GM19467 (cell line): ENCODE measurements at regions not wholly inside any gene's neighbourhood (a gene's known extent, or its start where the extent isn't known, plus 50 kb on each side); places are given as distances from the start of the nearest gene placed in this dataset.

Experiments used
- ATAC-seq: cut with Tn5 transposase; IDR thresholded peaks from one replicate; pipeline ENCODE4 v1.9.1; 2021; ENCODE audit warnings: mild to moderate bottlenecking, moderate library complexity; ENCODE audit not compliant: unreplicated experiment

DNA sequence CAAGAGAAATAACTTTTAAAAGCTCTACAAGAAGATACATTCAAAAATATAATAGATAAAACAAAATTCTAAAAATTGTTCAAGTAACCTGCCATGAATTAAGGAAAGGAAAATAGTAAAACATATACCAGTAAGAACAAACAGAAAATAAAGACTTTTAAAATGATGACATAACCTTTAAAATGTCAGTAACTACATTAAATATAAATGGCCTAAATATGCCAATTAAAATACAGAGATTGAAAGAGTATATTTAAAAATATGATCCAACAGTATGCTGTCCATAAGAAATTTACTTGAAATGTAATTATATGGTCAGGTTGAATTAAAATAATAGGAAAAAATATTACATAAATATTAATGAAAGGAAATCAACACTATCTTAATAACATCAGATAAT lies 911.7 kb upstream of the POU3F3 start:
- ATAC-seq = no peak

DNA sequence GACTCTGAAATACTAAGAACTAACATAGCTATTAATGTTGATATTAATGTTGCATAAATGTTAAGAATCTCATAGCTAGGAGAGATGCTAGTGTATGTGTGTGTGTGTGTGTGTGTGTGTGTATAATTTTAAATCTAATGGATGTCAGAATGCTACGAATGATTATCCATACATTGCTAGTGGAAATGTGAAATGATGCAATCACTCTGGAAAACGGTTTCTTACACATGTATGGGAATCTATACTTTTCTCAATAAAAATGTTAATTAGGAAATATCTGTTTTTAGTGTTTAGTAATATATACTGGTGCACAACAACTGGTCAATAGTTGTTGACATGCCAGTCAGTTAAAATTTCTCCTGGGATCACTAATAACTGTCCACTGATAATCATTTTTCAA lies 908.8 kb upstream of the POU3F3 start:
- no peak for ATAC-seq

DNA sequence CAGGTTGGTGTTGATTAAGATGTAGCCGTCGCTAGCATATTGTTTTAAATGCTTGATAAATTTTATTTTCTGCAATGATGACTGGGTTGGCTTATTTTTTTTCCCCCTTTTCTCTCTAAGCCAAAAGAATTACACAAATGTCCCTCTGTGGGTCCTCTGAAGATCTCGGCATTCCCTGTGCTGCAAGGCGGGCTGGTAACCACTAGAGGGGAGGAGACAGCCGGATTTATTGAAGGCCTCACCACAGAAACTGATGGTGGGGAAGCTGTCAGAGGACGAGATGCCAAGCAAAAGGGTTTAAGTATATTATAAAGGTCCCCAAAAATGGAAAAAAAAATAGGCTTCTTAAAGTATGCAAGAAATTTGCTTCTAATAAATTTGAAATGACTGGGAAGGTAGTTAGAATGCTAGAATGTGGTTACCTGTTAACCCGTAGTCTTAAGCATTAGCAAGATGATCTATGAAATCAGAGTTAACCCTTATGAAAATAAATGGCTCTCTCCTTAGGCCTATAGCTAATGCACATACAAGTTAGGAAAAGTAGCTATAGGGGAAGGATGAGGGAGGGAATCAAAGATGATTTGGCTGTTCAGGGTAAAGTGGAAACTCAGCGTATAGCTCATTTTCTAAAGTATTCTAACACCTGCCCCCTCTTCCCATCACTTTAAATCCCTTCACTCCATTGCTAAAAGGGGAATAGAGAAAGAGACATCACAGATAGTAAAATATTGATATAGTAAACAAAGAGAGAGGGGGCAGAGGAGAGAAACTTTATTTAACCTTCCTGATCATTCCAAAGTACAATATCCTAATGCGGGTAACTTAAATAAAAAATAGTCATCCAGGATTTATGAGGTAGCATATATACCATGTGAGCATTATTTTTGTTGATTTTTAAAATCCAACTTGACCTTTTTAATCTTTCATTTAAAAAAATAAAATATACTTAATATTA lies 894.5 kb upstream of the POU3F3 start:
- ATAC-seq = no peak

DNA sequence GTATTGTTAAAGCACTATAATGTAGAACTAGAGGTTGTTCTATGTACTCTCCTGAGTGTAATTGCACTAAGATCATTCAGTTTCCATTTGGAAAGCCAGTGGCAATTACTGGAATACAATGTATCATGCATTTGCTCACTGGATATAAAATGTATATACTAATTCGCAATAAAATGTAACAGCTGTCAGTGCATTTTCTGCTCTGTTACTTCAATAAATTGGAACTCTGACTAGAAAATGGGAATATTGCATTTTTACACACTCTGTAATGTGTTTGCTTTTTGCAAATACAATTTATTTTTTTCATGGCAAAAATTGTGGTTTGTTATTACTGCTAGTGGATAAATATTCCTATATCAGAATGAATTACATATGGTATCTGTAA lies 893.8 kb upstream of the POU3F3 start:
- no peak for ATAC-seq

DNA sequence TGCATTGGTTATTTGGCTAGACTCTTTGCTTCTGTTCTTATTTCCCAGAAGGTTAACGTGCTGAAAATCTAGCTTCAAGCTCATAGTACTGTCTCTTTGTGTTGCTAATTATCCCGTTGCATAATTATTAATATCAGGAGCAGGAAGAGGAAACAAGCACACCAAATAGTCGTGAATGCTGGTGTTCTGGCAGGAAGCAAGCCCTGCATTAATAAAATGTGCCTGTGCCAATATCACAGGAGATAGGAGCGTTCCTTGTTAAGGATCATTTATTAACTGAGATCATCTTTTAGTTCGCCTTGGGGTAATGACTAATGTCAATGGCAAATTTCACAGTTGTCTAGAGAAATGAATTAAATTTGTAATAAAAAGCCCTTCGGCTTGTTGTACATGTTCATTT lies 893.0 kb upstream of the POU3F3 start:
- no peak for ATAC-seq

DNA sequence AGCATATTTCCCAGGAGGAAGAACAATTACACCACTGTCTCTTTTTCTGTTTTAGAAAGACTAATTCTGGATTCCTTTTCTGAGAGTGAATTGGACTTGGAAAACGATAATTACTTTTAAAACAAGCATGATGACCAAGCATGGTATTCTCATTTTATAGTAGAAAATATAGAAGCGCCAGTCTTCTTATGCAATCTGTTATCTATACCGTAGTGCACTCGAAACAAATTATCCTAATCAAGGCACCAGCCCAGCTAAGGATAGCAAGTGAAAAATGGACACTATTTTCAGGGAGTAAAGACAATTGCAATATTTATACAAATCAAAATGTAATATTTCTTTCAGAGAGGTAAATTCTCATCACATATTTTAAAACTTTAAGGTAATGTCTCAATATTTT lies 892.1 kb upstream of the POU3F3 start:
- ATAC-seq = no peak

DNA sequence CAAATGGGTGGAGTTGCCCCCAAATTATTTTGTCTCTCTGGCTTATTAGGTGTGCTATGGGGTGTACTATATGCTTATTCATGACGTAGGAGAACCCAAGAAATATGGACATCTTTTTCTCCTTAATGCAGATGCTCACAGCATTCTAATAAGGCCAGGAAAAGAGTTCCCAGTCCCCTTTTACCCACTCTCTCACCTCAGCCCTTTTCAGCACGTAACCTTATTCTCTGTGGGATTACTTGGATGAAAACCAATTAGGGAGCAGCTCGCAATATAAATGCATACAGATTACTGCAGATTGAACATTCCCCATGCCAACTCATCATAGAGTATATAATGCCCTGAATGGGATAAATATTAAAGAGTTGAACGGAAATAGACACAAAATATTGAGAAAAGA lies 891.2 kb upstream of the POU3F3 start:
- no peak for ATAC-seq

DNA sequence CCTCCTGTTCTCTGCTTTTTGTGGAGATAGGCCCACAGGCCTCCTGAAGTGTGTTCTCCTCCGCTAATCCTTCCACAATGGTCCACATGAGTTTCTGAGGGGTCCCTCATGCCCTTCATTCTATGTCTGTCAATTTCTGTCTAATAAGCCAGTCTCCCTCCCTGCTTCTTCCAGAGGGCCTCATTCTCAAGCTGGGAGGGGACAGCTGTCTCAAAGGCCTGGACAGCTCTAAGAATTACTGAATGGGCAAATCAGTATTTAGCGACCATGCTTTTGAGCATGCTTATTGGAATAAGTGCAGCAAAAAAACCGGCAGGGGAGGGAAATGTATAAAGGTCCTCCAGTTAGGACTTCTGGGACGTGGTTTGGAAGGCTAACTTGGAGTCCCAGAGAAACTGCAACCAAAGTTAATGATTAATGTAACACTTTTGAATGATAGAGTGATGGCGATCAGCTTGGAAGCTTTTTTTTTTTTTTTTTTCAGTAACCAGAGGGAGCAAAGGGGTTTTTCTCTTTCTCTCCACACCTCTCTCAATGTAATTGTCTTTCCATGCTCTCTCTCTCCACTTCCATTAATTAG lies 890.7 kb upstream of the POU3F3 start:
- no peak for ATAC-seq

DNA sequence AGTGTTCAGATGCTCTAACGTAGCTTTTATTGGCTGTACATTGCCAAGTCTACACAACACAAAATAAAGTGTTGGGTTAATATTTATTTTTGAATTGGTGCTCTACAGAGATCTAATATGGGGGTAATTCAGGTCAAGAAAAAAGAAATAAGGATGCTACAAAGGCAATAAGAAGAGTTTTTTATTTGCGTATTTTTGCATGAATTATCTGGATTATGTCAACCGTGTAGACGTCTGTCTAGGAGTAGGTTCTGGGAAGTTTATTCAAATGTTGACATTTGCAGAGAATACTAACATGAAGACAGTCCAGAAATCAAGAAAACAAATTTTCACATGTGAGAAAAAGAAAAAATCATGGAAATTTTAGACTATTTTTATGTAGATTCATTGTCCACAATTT lies 876.7 kb upstream of the POU3F3 start:
- ATAC-seq = no peak

DNA sequence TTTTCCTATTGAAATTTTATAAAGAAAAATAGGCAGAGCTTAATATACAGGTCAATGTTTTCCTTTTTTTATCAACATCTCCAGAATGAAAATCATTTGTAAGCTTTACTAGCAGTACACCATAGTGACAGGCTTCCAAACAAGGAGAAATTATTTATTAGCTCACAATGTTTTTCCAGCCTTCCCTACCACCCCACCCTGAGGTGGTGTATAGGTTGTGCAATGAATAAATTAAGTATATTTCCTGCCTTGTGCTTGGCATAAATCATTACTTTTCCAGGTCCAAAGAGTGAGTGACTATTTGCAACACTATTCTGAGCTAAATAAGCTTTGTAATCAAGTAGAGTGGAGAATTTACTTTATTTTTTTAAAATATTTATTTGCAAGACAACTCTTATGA lies 876.2 kb upstream of the POU3F3 start:
- no peak for ATAC-seq

DNA sequence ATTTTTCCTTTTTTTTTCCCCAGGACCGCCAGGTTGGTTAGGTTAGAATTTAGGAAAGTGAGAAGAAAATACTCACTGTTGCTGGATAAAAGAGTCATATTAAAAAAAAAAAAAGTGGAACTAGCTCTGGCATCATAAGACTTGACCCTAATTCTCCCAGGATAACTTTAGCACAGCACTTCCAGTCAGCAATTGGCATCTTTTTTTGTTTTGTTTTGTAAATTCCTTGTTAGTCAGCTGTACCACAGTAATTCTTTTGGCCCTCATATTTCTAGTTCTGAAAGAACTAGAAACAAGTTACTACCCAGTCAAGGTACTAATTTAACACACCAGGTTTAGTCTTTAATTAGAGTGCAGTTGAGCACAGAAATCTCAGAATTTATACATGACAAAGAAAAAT lies 873.5 kb upstream of the POU3F3 start:
- ATAC-seq = no peak

DNA sequence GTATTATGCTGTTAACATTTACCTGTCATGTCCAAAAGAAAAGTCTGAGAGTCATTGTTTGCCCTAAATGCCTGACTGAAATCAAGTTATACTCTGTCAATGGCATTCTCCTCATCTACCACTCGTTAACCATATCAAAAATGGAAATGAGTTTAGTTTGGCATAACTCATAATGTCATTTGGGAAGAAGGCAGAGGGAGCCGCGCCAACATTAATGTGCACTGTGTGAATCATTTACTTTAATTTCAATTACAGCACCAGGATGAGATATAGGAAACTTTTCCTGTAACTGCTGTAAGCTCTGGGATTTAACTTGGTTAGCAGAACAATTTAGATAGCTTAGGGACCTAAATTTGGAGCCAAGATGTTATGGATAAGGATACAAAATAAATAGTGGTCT lies 871.2 kb upstream of the POU3F3 start:
- ATAC-seq = no peak

DNA sequence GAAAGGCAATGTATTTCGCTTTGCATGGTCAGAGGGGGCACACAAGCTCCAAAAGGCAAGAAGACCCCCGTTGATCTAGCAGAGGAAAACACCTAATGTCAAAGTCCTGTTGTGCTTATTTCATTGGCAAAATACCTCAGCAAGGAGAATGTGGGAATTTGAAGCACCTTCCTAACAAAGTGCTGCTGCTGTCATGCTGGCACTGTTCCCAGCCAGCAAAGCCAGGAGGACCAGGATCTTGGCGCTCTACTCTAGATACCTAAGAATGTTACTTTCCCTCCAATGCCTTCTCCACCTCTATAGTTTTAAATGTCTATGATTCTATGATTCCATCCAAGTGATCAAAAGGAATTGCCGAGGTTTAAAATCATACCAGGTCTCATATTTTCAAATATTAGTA lies 867.9 kb upstream of the POU3F3 start:
- no peak for ATAC-seq

DNA sequence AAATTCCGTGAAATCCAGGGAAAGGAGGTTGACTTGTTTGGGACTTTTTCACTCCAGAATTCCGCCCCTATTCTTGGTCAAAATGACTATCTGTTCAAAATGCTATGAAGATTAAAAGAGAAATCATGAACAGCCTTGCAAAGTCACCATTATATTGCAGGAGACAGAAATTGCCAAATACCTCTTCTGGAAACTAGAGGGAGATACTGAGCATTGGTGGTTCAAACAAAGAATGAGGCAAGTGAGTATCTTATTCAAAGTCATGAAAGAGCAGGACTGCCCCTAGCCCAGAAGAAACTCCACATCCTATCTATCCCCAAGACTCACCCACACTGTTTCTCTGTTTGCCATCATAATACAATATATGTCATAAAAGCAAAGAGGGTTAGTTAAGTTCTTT lies 862.3 kb upstream of the POU3F3 start:
- ATAC-seq = no peak

DNA sequence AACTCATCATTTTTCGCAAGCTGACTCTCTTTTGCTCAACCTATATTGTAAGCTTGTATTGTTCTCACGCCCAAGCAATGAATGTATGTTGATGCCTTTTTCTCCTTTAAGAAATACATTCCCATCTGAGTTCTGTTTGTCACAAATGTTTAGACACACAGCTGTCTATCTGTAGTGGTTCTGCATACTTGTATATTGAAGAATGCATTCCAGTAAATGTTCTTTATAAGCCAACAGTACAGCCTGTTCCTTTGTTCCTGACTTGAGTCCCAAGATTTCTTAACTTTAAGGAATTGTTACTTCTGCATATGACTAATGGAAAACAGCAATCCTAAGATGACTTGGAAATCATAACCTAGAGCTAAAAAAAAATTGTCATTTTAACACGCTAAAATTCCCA lies 849.1 kb upstream of the POU3F3 start:
- no peak for ATAC-seq

DNA sequence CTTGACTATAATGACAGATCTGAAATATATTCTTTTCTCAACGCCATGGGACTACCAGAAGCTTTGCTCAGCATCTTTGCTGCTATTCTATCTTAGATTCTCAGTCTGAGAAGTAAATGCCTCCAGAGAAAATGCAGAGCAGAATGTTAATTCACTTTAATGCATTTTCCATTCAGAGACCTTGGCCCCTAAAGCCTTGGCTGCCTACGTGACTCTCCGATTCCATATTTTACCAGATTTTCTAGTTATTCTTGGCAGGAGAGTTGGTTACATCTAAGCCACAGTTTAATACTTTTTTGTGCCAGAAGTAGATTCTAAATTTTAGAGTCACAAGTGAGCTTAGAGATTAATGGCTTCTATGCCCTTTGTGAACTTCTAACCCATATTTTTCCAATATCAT lies 837.1 kb upstream of the POU3F3 start:
- no peak for ATAC-seq

DNA sequence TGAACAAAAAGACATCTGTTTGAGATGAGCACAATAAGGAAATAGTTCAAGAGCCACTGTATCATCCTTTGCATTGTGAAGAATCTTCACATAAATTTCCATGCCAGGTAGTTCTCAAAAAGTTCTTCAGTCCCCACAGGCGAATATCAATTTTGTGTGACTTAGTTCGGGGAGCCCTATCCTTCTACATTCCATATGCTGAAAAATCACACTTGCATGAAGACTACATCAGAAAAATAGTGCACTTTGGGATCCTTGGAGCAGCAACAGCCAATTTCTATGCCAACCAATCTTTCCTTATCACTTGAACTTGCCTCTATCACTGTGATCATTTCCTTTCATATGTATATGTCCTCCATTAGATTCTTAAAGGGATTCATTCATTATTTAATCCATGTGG lies 830.6 kb upstream of the POU3F3 start:
- no peak for ATAC-seq

DNA sequence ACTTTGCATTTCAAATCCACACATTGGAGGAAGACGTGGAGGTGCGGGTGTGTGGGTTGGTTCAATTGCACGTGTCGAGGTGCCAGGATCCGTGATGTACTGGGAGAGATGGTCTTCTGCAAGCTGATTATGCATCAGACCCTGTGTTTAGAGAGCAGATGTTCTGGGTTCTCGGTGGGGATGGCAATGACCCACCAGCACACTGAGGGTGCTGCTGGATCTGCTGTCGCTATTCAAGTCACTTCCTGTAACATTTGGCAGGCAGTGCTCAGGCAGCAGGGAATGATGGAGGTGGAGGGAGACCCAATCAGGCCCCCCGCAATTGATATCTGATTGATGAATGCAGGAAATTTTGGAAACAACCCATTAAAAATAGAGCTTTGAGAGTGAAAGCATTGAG lies 830.1 kb upstream of the POU3F3 start:
- ATAC-seq = no peak

DNA sequence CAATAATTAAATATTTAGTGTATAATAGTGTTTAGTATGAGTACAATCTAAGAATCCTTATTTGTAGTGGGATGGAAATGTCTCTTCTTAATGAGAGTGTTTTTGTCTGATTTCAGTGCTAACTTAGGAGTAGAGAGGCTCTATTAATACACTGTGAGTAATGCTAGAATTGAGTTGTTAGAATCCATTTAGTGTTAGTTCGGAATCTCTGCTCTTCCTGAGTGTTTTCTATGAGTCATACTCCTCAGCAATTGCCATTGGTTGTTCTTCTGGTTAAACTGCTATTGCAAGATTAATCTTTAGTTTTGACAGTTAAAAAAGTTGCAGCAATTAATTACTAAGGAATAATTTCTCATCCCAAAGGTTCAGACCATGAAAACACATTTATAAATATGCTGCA lies 828.6 kb upstream of the POU3F3 start:
- no peak for ATAC-seq

DNA sequence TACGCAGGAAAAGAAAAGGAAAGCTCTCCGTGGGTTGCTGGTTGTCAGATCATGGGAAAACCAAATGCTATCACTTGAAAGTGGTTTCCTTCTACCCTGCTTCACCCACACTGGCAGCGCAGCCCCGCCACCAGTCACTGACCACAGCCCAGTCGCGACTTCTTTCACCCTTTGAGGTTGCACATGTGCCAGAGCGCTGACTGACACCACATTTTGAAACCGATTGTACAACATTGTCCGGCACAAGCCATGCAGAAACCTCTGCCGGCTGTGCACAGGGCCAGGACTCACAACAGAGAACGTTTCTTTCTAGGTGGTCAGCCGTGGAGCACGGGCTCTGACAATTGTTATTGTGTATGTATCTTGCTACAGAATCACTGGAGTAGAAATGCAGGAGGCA lies 827.2 kb upstream of the POU3F3 start:
- no peak for ATAC-seq

DNA sequence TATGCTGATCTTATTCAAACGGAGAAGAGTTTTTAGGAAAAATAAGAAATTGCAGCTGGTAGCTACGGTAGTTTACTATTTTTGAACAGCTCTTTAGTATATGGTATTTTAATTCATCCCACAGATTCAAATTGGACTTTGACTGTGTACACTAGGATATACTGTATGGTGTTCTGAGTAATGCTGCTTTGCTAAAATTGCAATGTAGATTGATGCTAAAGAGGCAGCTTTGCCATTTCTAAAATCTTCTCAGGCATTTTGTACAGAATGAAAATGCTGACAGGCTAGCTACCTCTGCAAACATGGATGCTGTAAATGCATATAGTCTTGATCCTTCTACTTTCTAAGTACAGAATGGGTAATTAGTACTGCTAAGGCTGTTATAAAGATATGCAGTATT lies 826.6 kb upstream of the POU3F3 start:
- ATAC-seq = no peak

DNA sequence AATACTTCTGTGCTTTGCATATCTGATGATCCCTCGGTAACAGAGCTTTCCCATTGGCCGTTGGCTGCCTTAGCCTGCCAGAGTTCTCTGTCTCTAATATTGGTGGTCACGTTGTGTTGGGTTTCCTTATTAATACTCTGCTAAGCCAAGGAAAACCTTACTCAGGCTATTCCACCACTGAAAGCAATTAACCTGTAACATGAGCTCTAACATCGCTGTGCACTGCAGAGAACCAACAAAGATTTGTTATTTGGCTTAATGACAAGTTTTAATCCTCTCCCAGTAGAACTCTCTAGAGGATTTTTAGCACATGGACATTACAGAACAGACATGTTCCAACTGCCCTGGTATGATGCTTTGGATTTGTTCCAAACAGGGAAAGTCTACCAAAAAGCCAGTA lies 825.9 kb upstream of the POU3F3 start:
- no peak for ATAC-seq

DNA sequence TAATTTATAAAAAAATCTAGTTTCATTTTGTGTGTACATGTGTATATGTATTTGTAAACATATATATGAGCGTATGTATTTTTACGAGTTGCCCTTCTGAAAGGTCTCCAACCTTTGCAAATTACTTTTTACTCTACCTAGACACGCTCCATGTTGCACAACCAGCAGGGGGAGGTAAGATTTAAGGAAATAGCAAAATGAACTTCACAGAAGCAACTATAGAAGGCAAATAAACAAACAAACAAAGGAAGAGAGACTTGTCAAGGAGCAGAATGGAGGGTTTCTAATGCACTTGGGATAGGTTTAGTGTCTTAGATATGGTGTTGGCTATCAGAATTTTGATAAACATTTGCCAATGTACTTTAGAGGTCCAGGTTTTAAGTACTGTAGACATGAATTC lies 820.5 kb upstream of the POU3F3 start:
- no peak for ATAC-seq
